Keratinocyte (primary cell): ENCODE measurements at regions not wholly inside any gene's neighbourhood (a gene's known extent, or its start where the extent isn't known, plus 50 kb on each side); places are given as distances from the start of the nearest gene placed in this dataset.

Experiments
- CTCF ChIP-seq, 3 experiments: IDR thresholded peaks in 1 of 3; conservative IDR thresholded peaks in 1 of 3; optimal IDR thresholded peaks in 1 of 3; 2 replicates in 2 of 3; 3 replicates in 1 of 3; pipeline versions ENCODE3 to v1.5.1; 2011; ENCODE audit warnings: low read length in 3 of 3, mild to moderate bottlenecking in 3 of 3, moderate library complexity in 2 of 3, control low read depth in 1 of 3, inconsistent platforms in 1 of 3; ENCODE audit not compliant: insufficient read depth in 2 of 3; ENCODE audit errors: extremely low read depth in 1 of 3
- EZH2 ChIP-seq: IDR thresholded peaks from one replicate; pipeline ENCODE4 v1.6.1; 2012; ENCODE audit warnings: inconsistent platforms, mild to moderate bottlenecking, low read length, moderate library complexity

- TF ChIP-seq CTCF (optimal IDR thresholded peaks at IDR 0.05 in 1 of 3, IDR thresholded peaks at IDR 0.05 in 1 of 3, conservative IDR thresholded peaks at IDR 0.05 in 1 of 3; ENCODE audit: extremely low read depth in 1 of 3, insufficient read depth in 2 of 3, low read length in 3 of 3): no peak
- TF ChIP-seq EZH2: no peak
Observed at GRCh38 chr4:153040677-153041076, 104.6 kb downstream of the FHDC1 start.
